ENCODE measurements at regions not wholly inside any gene's neighbourhood (a gene's known extent, or its start where the extent isn't known, plus 50 kb on each side); places are given as distances from the start of the nearest gene placed in this dataset.

GRCh38 chrX:20740443-20740842 lies 473.7 kb upstream of the RPS6KA3 start:
- Histone ChIP-seq H3K4me3 (ENCODE audit: insufficient read depth, low read depth, low read length) (no peak overlapping the region), H3K9ac (ENCODE audit: low read length) (no peak overlapping the region), H3K4me2 (ENCODE audit: low read length) (no peak overlapping the region), H4K20me1 (ENCODE audit: insufficient read depth, low read length) (no peaks in the 10 kb centered on the region), H3K79me2 (ENCODE audit: insufficient read depth, low read length) (no peaks in the 10 kb centered on the region), H2AFZ (ENCODE audit: low read depth, low read length) (no peak overlapping the region), H3K4me1 (ENCODE audit: insufficient read depth, low read length) (no peaks in the 10 kb centered on the region), H3K9me3 (ENCODE audit: insufficient read depth, low read depth, low read length) (no peaks in the 10 kb centered on the region), H3K27ac (ENCODE audit: low read depth, low read length) (no peak overlapping the region), H3K27me3 (ENCODE audit: insufficient read depth, low read length) (no peaks in the 10 kb centered on the region), H3K36me3 (ENCODE audit: insufficient read depth, low read length) (no peaks in the 10 kb centered on the region)
- TF ChIP-seq EZH2 (IDR thresholded peaks at IDR 0.05; ENCODE audit: insufficient read depth, low read length) (no peak), CTCF (IDR thresholded peaks at IDR 0.05; ENCODE audit: insufficient read depth, low read depth, low read length) (no peak)
- Mint-ChIP-seq H3K4me3 (ENCODE audit: unreplicated experiment) (no peak overlapping the region), H3K36me3 (ENCODE audit: low read depth, unreplicated experiment) (no peaks in the 10 kb centered on the region), H3K27ac (ENCODE audit: unreplicated experiment) (no peak overlapping the region), H3K9me3 (ENCODE audit: unreplicated experiment) (no peaks in the 10 kb centered on the region), H3K27me3 (ENCODE audit: low read depth, unreplicated experiment) (no peaks in the 10 kb centered on the region), H3K4me1 (ENCODE audit: low read depth, unreplicated experiment) (no peaks in the 10 kb centered on the region)
- DNase-seq (ENCODE audit: low read depth) (no peak), FAIRE-seq (peak; percentile 49)

DNA sequence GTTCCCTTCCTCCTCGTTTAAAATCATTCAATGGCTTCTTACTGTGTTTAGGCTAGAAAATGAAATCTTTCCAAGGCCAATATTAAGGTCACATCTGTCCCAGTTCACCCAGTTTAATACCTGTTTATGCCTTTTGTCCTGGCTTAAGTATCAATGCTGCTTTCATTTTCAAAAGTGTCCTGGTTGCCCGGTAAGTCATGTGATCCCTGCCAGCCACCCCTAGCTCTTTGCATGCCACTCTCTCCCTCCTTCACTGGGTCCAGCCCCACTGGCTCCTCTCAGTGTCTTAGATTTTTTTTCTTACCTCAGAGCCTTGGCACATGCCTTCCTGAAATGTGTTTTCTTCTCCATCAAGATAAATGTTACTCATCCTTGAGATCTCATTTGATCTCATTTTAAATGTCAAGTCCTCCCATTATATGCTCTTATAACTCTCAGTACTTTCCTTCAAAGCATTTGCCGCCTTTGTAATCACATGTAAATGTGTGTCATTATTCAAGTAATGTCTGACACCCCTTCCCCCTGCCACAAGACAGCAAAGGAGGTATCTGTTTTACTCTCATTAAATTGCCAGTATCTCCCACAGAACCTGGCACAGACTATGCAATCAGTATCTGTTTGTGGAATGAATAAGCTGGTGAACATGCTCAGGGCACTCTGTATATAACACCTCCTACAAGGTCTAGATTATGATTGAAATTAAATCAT lies 472.5 kb upstream of the RPS6KA3 start:
- H3K27me3 ChIP-seq (ENCODE audit: insufficient read depth, low read length), result no peaks in the 10 kb centered on the region
- H3K79me2 ChIP-seq (ENCODE audit: insufficient read depth, low read length), result no peaks in the 10 kb centered on the region
- no peaks in the 10 kb centered on the region for H3K4me1 ChIP-seq (ENCODE audit: insufficient read depth, low read length)
- no peak overlapping the region for H3K27ac ChIP-seq (ENCODE audit: low read depth, low read length)
- H3K27ac Mint-ChIP-seq (ENCODE audit: unreplicated experiment), result no peak overlapping the region
- no peaks in the 10 kb centered on the region for H3K9me3 ChIP-seq (ENCODE audit: insufficient read depth, low read depth, low read length)
- no peak overlapping the region for H3K4me3 Mint-ChIP-seq (ENCODE audit: unreplicated experiment)
- H3K4me3 ChIP-seq (ENCODE audit: insufficient read depth, low read depth, low read length), result no peak overlapping the region
- H3K9me3 Mint-ChIP-seq (ENCODE audit: unreplicated experiment), result no peaks in the 10 kb centered on the region
- no peaks in the 10 kb centered on the region for H3K36me3 Mint-ChIP-seq (ENCODE audit: low read depth, unreplicated experiment)
- no peaks in the 10 kb centered on the region for H3K36me3 ChIP-seq (ENCODE audit: insufficient read depth, low read length)
- no peaks in the 10 kb centered on the region for H3K27me3 Mint-ChIP-seq (ENCODE audit: low read depth, unreplicated experiment)
- H4K20me1 ChIP-seq (ENCODE audit: insufficient read depth, low read length), result no peaks in the 10 kb centered on the region
- no peak overlapping the region for H3K4me2 ChIP-seq (ENCODE audit: low read length)
- FAIRE-seq (peak; percentile 88), DNase-seq (ENCODE audit: low read depth) (no peak)
- no peak overlapping the region for H2AFZ ChIP-seq (ENCODE audit: low read depth, low read length)
- no peaks in the 10 kb centered on the region for H3K4me1 Mint-ChIP-seq (ENCODE audit: low read depth, unreplicated experiment)
- no peak overlapping the region for H3K9ac ChIP-seq (ENCODE audit: low read length)
- no peak for TF ChIP-seq EZH2 (IDR thresholded peaks at IDR 0.05; ENCODE audit: insufficient read depth, low read length)

- no peaks in the 10 kb centered on the region for H3K36me3 Mint-ChIP-seq (ENCODE audit: low read depth, unreplicated experiment)
- FAIRE-seq (no peak), DNase-seq (ENCODE audit: low read depth) (peak; percentile 6)
- Histone ChIP-seq H3K27me3 (ENCODE audit: insufficient read depth, low read length) (no peaks in the 10 kb centered on the region), H3K79me2 (ENCODE audit: insufficient read depth, low read length) (no peaks in the 10 kb centered on the region), H3K27ac (ENCODE audit: low read depth, low read length) (no peak overlapping the region), H2AFZ (ENCODE audit: low read depth, low read length) (no peak overlapping the region), H3K9me3 (ENCODE audit: insufficient read depth, low read depth, low read length) (no peaks in the 10 kb centered on the region), H3K4me3 (ENCODE audit: insufficient read depth, low read depth, low read length) (no peak overlapping the region), H4K20me1 (ENCODE audit: insufficient read depth, low read length) (no peaks in the 10 kb centered on the region), H3K4me2 (ENCODE audit: low read length) (no peak overlapping the region), H3K36me3 (ENCODE audit: insufficient read depth, low read length) (no peaks in the 10 kb centered on the region), H3K9ac (ENCODE audit: low read length) (no peak overlapping the region), H3K4me1 (ENCODE audit: insufficient read depth, low read length) (no peaks in the 10 kb centered on the region)
- H3K4me1 Mint-ChIP-seq (ENCODE audit: low read depth, unreplicated experiment), result peaks cover 2% of the 10 kb centered on the region
- H3K27me3 Mint-ChIP-seq (ENCODE audit: low read depth, unreplicated experiment), result no peaks in the 10 kb centered on the region
- TF ChIP-seq EZH2 (IDR thresholded peaks at IDR 0.05; ENCODE audit: insufficient read depth, low read length), result no peak
- TF ChIP-seq CTCF (IDR thresholded peaks at IDR 0.05; ENCODE audit: insufficient read depth, low read depth, low read length), result no peak
- no peaks in the 10 kb centered on the region for H3K9me3 Mint-ChIP-seq (ENCODE audit: unreplicated experiment)
- H3K4me3 Mint-ChIP-seq (ENCODE audit: unreplicated experiment), result no peak overlapping the region
- no peak overlapping the region for H3K27ac Mint-ChIP-seq (ENCODE audit: unreplicated experiment)
These were observed 462.7 kb upstream of the RPS6KA3 start for GRCh38 chrX:20729416-20729815.

All from astrocyte (in vitro differentiated cells and primary cell).